PC-3 (cell line): ENCODE measurements at regions not wholly inside any gene's neighbourhood (a gene's known extent, or its start where the extent isn't known, plus 50 kb on each side); places are given as distances from the start of the nearest gene placed in this dataset.

Experiments
- EZH2 ChIP-seq: fragments of 300-600 bp; sonication (generic); IDR thresholded peaks from one replicate; pipeline ENCODE4 v1.6.1; 2017; ENCODE audit warnings: antibody characterized with exemption, mild to moderate bottlenecking, low read length; ENCODE audit not compliant: unreplicated experiment
- TF ChIP-seq, protein P1 (sequence below): fragments of 300-600 bp; sonication (generic); conservative IDR thresholded peaks from 2 replicates; pipeline ENCODE4 v1.5.1; 2017; ENCODE audit warnings: antibody characterized with exemption, low read depth, mild to moderate bottlenecking, low read length

DNA sequence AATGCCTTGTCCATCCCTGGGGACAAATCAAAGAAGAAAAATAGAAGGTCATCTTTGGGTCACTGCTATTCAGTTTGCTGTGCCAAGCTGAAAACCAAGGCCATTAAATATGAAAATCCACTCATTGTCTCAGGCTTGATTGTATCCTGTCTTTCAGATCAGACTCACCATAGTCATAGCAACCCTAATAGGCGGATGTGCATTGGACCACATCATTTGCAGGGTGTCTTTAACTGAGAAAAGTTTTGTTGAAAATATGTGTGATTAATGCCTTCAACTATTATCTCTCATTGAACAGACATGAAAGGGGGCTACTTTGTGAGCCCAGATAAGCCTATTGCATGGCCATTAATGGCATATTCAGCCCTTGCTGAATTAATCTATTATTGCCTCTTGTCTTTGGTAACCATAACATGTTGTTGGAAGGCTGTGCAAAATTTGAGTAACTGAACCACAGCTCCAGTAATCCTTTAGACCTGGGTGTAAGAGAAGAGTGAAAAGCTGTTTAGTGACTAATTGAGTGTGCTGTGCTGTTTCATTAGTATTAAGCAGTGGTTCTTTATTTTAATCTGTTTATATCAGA is 453.6 kb upstream of the EPHA5 start:
- TF ChIP-seq, protein P1, sequence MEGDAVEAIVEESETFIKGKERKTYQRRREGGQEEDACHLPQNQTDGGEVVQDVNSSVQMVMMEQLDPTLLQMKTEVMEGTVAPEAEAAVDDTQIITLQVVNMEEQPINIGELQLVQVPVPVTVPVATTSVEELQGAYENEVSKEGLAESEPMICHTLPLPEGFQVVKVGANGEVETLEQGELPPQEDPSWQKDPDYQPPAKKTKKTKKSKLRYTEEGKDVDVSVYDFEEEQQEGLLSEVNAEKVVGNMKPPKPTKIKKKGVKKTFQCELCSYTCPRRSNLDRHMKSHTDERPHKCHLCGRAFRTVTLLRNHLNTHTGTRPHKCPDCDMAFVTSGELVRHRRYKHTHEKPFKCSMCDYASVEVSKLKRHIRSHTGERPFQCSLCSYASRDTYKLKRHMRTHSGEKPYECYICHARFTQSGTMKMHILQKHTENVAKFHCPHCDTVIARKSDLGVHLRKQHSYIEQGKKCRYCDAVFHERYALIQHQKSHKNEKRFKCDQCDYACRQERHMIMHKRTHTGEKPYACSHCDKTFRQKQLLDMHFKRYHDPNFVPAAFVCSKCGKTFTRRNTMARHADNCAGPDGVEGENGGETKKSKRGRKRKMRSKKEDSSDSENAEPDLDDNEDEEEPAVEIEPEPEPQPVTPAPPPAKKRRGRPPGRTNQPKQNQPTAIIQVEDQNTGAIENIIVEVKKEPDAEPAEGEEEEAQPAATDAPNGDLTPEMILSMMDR = no peak
- no peak for TF ChIP-seq EZH2
